B cell (primary cell): ENCODE measurements at regions not wholly inside any gene's neighbourhood (a gene's known extent, or its start where the extent isn't known, plus 50 kb on each side); places are given as distances from the start of the nearest gene placed in this dataset.

Experiments used
- EZH2 ChIP-seq: IDR thresholded peaks from 2 replicates; pipeline ENCODE4 v1.6.1; 2012; ENCODE audit warnings: borderline replicate concordance, low read depth, mild to moderate bottlenecking, moderate library complexity, low read length; ENCODE audit not compliant: insufficient read depth, poor library complexity, severe bottlenecking
- TF ChIP-seq, protein P1 (sequence below): fragments of 200-600 bp; IDR thresholded peaks from one replicate; pipeline ENCODE4 v1.8.0; 2022; ENCODE audit warnings: antibody characterized with exemption, mild to moderate bottlenecking

DNA sequence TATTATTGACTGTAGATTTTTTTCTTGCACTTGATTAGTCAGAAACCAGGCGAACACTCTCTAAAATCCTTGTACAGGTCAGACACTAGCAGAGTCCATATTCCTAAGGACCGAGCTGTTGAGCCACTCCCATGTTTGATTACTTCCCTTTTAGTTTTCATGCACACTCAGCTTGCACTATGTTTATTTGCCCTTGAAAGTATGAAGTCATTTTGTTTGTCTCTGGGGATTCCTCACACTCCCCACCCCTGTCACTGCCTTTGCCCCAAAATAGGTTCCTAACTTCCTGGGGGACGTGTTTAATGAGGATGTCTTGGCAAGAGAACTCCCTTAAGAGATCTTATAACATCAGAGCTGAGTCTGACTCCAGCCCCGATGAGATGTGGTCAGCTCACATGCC lies 182.1 kb downstream of the EVX1 start:
- TF ChIP-seq, protein P1, sequence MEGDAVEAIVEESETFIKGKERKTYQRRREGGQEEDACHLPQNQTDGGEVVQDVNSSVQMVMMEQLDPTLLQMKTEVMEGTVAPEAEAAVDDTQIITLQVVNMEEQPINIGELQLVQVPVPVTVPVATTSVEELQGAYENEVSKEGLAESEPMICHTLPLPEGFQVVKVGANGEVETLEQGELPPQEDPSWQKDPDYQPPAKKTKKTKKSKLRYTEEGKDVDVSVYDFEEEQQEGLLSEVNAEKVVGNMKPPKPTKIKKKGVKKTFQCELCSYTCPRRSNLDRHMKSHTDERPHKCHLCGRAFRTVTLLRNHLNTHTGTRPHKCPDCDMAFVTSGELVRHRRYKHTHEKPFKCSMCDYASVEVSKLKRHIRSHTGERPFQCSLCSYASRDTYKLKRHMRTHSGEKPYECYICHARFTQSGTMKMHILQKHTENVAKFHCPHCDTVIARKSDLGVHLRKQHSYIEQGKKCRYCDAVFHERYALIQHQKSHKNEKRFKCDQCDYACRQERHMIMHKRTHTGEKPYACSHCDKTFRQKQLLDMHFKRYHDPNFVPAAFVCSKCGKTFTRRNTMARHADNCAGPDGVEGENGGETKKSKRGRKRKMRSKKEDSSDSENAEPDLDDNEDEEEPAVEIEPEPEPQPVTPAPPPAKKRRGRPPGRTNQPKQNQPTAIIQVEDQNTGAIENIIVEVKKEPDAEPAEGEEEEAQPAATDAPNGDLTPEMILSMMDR, result no peak
- TF ChIP-seq EZH2, result no peak
